ENCODE measurements at regions not wholly inside any gene's neighbourhood (a gene's known extent, or its start where the extent isn't known, plus 50 kb on each side); places are given as distances from the start of the nearest gene placed in this dataset.

- TF ChIP-seq TBP (CRISPR knock-in tag; IDR thresholded peaks at IDR 0.05) = no peak
- no peak for TF ChIP-seq ZNF33B (CRISPR knock-in tag; IDR thresholded peaks at IDR 0.05)
- no peak for TF ChIP-seq ZXDC (CRISPR knock-in tag; IDR thresholded peaks at IDR 0.05)
- no peak for TF ChIP-seq ZFAT (CRISPR knock-in tag; conservative IDR thresholded peaks at IDR 0.05)
- no peak for TF ChIP-seq YEATS2 (CRISPR knock-in tag; IDR thresholded peaks at IDR 0.05; ENCODE audit: borderline replicate concordance)
Measured at GRCh38 chr5:128635379-128635778, 97.3 kb upstream of the FBN2 start (continued).

GRCh38 chr5:128636361-128636760 is 98.3 kb upstream of the FBN2 start:
- Histone ChIP-seq H3K9me3 (ENCODE audit: low read length) (0 out of 2 replicates have a peak, but pooled peaks cover 6% of the 10 kb centered on the region), H3K79me2 (ENCODE audit: insufficient read depth, low read length) (no peaks in the 10 kb centered on the region), H3K27ac (ENCODE audit: extremely low read length, insufficient read depth, low read length) (no peak overlapping the region), H3K4me1 (ENCODE audit: insufficient read depth, low read length) (no peaks in the 10 kb centered on the region), H3K4me2 (ENCODE audit: low read depth, low read length) (no peak overlapping the region), H3K27me3 (ENCODE audit: control insufficient read depth in 1 of 2, insufficient read depth in 2 of 2, low read length in 2 of 2) (no peaks in the 10 kb centered on the region), H3K4me3 (replicated peaks in 1 of 3; ENCODE audit: insufficient read depth in 1 of 3, low read depth in 2 of 3, low read length in 3 of 3) (no peak overlapping the region), H2AFZ (ENCODE audit: low read length) (no peak overlapping the region), H3K9ac (ENCODE audit: insufficient read depth, low read depth, low read length) (no peak overlapping the region), H4K20me1 (ENCODE audit: insufficient read depth, low read length) (no peaks in the 10 kb centered on the region), H3K36me3 (replicated peaks in 1 of 2; ENCODE audit: control insufficient read depth in 1 of 2, insufficient read depth in 2 of 2, low read length in 2 of 2) (no peaks in the 10 kb centered on the region)
- no TSS peak for BruUV-seq (replicated peaks)
- intact Hi-C loops (cut with micrococcal nuclease; ENCODE audit: unreplicated experiment) = no loop called here
- FAIRE-seq = no peak
- in situ Hi-C loops (cut with HindIII; ENCODE audit: extremely low pct_ligation_motif_present, low pct_unique_long_range_greater_than_20kb) = no loop called here
- no peak for ATAC-seq
- ChIA-PET CTCF (ENCODE audit: low intra/inter-chr PET ratio, low total read pairs) (no interaction called here), POLR2A (no interaction called here)
- no peak for DNase-seq (ENCODE audit: low spot score)
- WGBS (ENCODE audit: low lambda C conversion rate) = 0% methylated on average over 1 of the region's 1 CpG
- TF ChIP-seq ARNTL (CRISPR knock-in tag; IDR thresholded peaks at IDR 0.05) = no peak
- no peak for TF ChIP-seq ATM (IDR thresholded peaks at IDR 0.05; ENCODE audit: borderline replicate concordance)
- no peak for TF ChIP-seq EED (CRISPR knock-in tag; IDR thresholded peaks at IDR 0.05)
- TF ChIP-seq BATF2 (CRISPR knock-in tag; IDR thresholded peaks at IDR 0.05) = no peak
- no peak for TF ChIP-seq ZBTB34 (CRISPR knock-in tag; IDR thresholded peaks at IDR 0.05)
- TF ChIP-seq ZNF552 (CRISPR knock-in tag; IDR thresholded peaks at IDR 0.05; ENCODE audit: borderline replicate concordance) = no peak
- no peak for TF ChIP-seq AGO2 (optimal IDR thresholded peaks at IDR 0.05; ENCODE audit: low read depth, low read length)
- TF ChIP-seq NFAT5 (CRISPR knock-in tag; IDR thresholded peaks at IDR 0.05) = no peak

All from HepG2 (cell line).